Ovary (tissue), 7 donors: ENCODE measurements at regions not wholly inside any gene's neighbourhood (a gene's known extent, or its start where the extent isn't known, plus 50 kb on each side); places are given as distances from the start of the nearest gene placed in this dataset.

Experiments
- DNase-seq, 5 donors: peaks; one replicate each; pipeline ENCODE4 v3.0.0-alpha.2; 2019 to 2020
- H3K27ac ChIP-seq, 2 donors: fragments of 200-600 bp; one replicate each; pipeline versions ENCODE4 v1.5.1 to v1.8.0; 2019 to 2022
- H3K27me3 ChIP-seq: fragments of 200-600 bp; one replicate; pipeline ENCODE4 v1.8.0; 2022
- H3K36me3 ChIP-seq: fragments of 200-600 bp; sonication (generic); one replicate; pipeline ENCODE4 v1.5.1; 2019
- H3K4me1 ChIP-seq: one replicate; pipeline ENCODE4 v1.8.1; 2013; ENCODE audit warnings: mild to moderate bottlenecking, moderate library complexity; ENCODE audit not compliant: insufficient read depth
- H3K4me3 ChIP-seq: fragments of 200-600 bp; sonication (generic); one replicate; pipeline ENCODE4 v1.5.1; 2017
- H3K9me3 ChIP-seq, 2 donors: fragments of 200-600 bp in 1 of 2; sonication (generic) in 1 of 2; one replicate each; pipeline versions ENCODE4 v1.5.1 to v1.8.1; 2013 to 2019; ENCODE audit warnings: mild to moderate bottlenecking in 1 of 2, moderate library complexity in 1 of 2
- EP300 ChIP-seq: sonication (generic); formaldehyde crosslinking; IDR thresholded peaks from one replicate; pipeline ENCODE4 v1.6.1; 2017; ENCODE audit warnings: antibody characterized with exemption
- POLR2A ChIP-seq: fragments of 450-650 bp; IDR thresholded peaks from one replicate; pipeline ENCODE4 v1.6.1; 2017; ENCODE audit warnings: antibody characterized with exemption, mild to moderate bottlenecking, moderate library complexity
- WGBS, 3 donors: extraction: QIAGEN DNeasy Blood & Tissue Kit in 1 of 3; methylation state at CpG; one replicate each; pipeline versions ENCODE4 v1.1.5 to v1.1.7; 2013 to 2017; 5-methylcytosine and 5-hydroxymethylcytosine counted together
- intact Hi-C, 4 donors: fragments of 100-400 bp; cut with DNase I; formaldehyde crosslinking; loops; one replicate each; pipeline versions ENCODE4 v1.11.0 to v1.15.1; 2022 to 2023
- TF ChIP-seq, protein P1 (sequence below), 3 donors: fragments of 450-650 bp in 2 of 3; fragments of 200-600 bp in 1 of 3; IDR thresholded peaks; one replicate each; pipeline versions ENCODE4 v1.5.1 to v1.8.0; 2016 to 2022; ENCODE audit warnings: antibody characterized with exemption in 3 of 3, mild to moderate bottlenecking in 1 of 3
- donor health status: DM: no; HTN: no; CAD: no; lungs with moderate emphysema.
- donor health status: DM: no; HTN: no; CAD: no.
- donor health status: Bipolar disorder and iron deficiency.
- donor health status: DM: no; HTN: no; CAD: no.
- donor health status: DM: yes; HTN: yes; CAD: no.

- intact Hi-C loops, result no loop called here
- no peaks in the 10 kb centered on the region for H3K9me3 ChIP-seq
- H3K27me3 ChIP-seq, result no peaks in the 10 kb centered on the region
- no peaks in the 10 kb centered on the region for H3K36me3 ChIP-seq
- WGBS, 3 donors, result 18 to 36% (median 23%) methylated on average over 5 of the region's 5 CpGs
- H3K4me3 ChIP-seq, result no peak overlapping the region
- H3K27ac ChIP-seq, result no peak overlapping the region
- DNase-seq, result no peak
- no peaks in the 10 kb centered on the region for H3K4me1 ChIP-seq
- TF ChIP-seq POLR2A, result no peak
- TF ChIP-seq EP300, result no peak
- TF ChIP-seq, protein P1, sequence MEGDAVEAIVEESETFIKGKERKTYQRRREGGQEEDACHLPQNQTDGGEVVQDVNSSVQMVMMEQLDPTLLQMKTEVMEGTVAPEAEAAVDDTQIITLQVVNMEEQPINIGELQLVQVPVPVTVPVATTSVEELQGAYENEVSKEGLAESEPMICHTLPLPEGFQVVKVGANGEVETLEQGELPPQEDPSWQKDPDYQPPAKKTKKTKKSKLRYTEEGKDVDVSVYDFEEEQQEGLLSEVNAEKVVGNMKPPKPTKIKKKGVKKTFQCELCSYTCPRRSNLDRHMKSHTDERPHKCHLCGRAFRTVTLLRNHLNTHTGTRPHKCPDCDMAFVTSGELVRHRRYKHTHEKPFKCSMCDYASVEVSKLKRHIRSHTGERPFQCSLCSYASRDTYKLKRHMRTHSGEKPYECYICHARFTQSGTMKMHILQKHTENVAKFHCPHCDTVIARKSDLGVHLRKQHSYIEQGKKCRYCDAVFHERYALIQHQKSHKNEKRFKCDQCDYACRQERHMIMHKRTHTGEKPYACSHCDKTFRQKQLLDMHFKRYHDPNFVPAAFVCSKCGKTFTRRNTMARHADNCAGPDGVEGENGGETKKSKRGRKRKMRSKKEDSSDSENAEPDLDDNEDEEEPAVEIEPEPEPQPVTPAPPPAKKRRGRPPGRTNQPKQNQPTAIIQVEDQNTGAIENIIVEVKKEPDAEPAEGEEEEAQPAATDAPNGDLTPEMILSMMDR (IDR thresholded peaks at IDR 0.05), result no peak
These were observed 268.9 kb downstream of the HIVEP2 start for GRCh38 chr6:142676027-142676443.

GRCh38 chr6:142676647-142677192 lies 268.3 kb downstream of the HIVEP2 start:
- 69 to 80% (median 70%) methylated on average over 5 of the region's 5 CpGs for WGBS, 3 donors

DNA sequence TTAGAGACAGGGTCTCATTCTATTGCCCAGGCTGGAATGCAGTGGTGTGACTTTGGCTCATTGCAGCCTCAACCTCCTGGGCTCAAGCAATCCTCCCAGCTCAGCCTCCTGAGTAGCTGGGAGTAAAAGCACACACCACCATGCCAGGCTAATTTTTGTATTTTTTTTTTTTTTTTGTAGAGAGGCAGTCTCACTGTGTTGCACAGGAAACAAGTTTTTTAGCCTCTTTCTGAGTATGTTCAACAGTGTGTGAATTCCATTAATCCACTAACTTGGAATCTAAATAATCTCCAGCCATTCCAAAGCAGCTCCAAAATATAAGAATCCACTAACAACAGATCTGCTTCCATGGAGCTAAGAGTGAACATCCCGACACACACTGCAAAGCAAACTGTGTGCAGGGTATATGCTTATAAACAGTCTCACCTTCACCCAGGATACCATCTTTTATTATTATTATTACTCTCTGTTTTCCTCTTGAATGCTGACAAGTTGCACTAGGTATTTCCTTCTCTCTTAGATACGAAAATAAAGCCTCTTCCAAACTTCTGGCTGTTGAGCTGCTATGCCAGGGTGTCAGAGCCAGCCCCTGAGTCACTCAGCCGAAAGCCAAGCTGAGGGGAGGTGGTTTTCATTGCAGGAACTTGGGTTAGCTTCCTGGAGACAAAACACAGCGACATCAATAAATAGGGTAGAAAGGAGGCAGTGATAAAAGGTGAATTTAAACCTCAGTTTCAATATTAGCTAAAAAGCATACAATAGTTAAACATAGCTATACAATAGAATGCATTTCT lies 264.9 kb downstream of the HIVEP2 start:
- Histone ChIP-seq H3K27ac (no peak overlapping the region), H3K9me3 (no peaks in the 10 kb centered on the region), H3K27me3 (no peaks in the 10 kb centered on the region), H3K36me3 (no peaks in the 10 kb centered on the region), H3K4me1 (no peaks in the 10 kb centered on the region), H3K4me3 (no peak overlapping the region)
- WGBS, 3 donors, result 54 to 66% (median 59%) methylated on average over 4 of the region's 4 CpGs
- no peak for DNase-seq
- intact Hi-C loops, result no loop called here
- TF ChIP-seq EP300, result no peak
- TF ChIP-seq, protein P1 (IDR thresholded peaks at IDR 0.05), result no peak
- no peak for TF ChIP-seq POLR2A

More at GRCh38 chr6:142676647-142677192, 268.3 kb downstream of the HIVEP2 start:
- TF ChIP-seq EP300, result no peak
- TF ChIP-seq, protein P1 (IDR thresholded peaks at IDR 0.05), result no peak
- TF ChIP-seq POLR2A, result no peak
- Histone ChIP-seq H3K27me3 (no peaks in the 10 kb centered on the region), H3K4me3 (no peak overlapping the region), H3K27ac (no peak overlapping the region), H3K36me3 (no peaks in the 10 kb centered on the region), H3K4me1 (no peaks in the 10 kb centered on the region), H3K9me3 (no peaks in the 10 kb centered on the region)
- intact Hi-C loops, result no loop called here
- DNase-seq, result no peak

- no peak overlapping the region for H3K27ac ChIP-seq
- intact Hi-C loops, result no loop called here
- H3K9me3 ChIP-seq, result no peaks in the 10 kb centered on the region
- no peaks in the 10 kb centered on the region for H3K27me3 ChIP-seq
- no peak for DNase-seq
- no peak overlapping the region for H3K4me3 ChIP-seq
- TF ChIP-seq EP300 (no peak), POLR2A (no peak)
- TF ChIP-seq, protein P1 (IDR thresholded peaks at IDR 0.05), result no peak
- H3K4me1 ChIP-seq, result no peaks in the 10 kb centered on the region
- no peaks in the 10 kb centered on the region for H3K36me3 ChIP-seq
- 92 to 93% (median 93%) methylated on average over 5 of the region's 5 CpGs for WGBS, 3 donors
These were observed 263.9 kb downstream of the HIVEP2 start for GRCh38 chr6:142681099-142681498.
